PC-3 (cell line): ENCODE measurements at regions not wholly inside any gene's neighbourhood (a gene's known extent, or its start where the extent isn't known, plus 50 kb on each side); places are given as distances from the start of the nearest gene placed in this dataset.

ENCODE experiments used
- ATAC-seq: fragments of 200-7000 bp; cut with Tn5 transposase; 2 replicates; pipeline ENCODE4 v1.9.1; 2020; ENCODE audit warnings: mild to moderate bottlenecking, moderate library complexity
- BruUV-seq: library from RNA; stranded (reverse); fragments of 400-500 nt; replicated peaks from 2 replicates; lab custom pipeline; 2021; lab: Mats Ljungman, UMichigan
- CTCF ChIA-PET: fragments of 300-600 bp; sonication (Branson Sonifier 250); formaldehyde crosslinking; loops from one replicate; lab custom pipeline; 2022; ENCODE audit warnings: antibody characterized with exemption; lab: Charles Lee
- POLR2A ChIA-PET: fragments of 300-600 bp; sonication (Branson Sonifier 250); formaldehyde crosslinking; loops from one replicate; lab custom pipeline; 2022; ENCODE audit warnings: antibody characterized with exemption; ENCODE audit not compliant: unreplicated experiment; lab: Charles Lee
- DNase-seq: peaks from one replicate; pipeline ENCODE4 v3.0.0-alpha.2; 2015
- H2AFZ ChIP-seq: fragments of 300-600 bp; sonication (generic); 2 replicates; pipeline ENCODE4 v1.6.0; 2016; ENCODE audit warnings: antibody characterized with exemption, low read length
- H3F3A ChIP-seq: fragments of 300-600 bp; sonication (generic); one replicate; pipeline ENCODE4 v1.6.0; 2017; ENCODE audit warnings: antibody characterized with exemption, low read length, control low read depth, mild to moderate bottlenecking; ENCODE audit not compliant: unreplicated experiment
- H3K27ac ChIP-seq: fragments of 300-600 bp; sonication (generic); 2 replicates; pipeline ENCODE4 v1.5.1; 2016; ENCODE audit warnings: mild to moderate bottlenecking, low read length
- H3K27me3 ChIP-seq: fragments of 300-600 bp; sonication (generic); 2 replicates; pipeline ENCODE4 v1.6.1; 2016; ENCODE audit warnings: low read length, mixed read lengths
- H3K36me3 ChIP-seq: fragments of 300-600 bp; sonication (generic); 2 replicates; pipeline ENCODE4 v1.6.1; 2016; ENCODE audit warnings: low read depth, mixed run types, low read length, mixed read lengths
- H3K4me1 ChIP-seq: fragments of 300-600 bp; sonication (generic); 2 replicates; pipeline ENCODE4 v1.5.1; 2016; ENCODE audit warnings: low read length; ENCODE audit not compliant: insufficient read depth
- H3K4me2 ChIP-seq: fragments of 300-600 bp; sonication (generic); 2 replicates; pipeline ENCODE4 v1.6.0; 2016; ENCODE audit warnings: low read length
- H3K4me3 ChIP-seq: fragments of 300-600 bp; sonication (generic); 2 replicates; pipeline ENCODE4 v1.5.1; 2016; ENCODE audit warnings: mild to moderate bottlenecking, low read length, mixed read lengths
- H3K79me2 ChIP-seq: fragments of 300-600 bp; sonication (generic); 2 replicates; pipeline ENCODE4 v1.6.1; 2017; ENCODE audit warnings: low read length, mixed read lengths
- H3K9ac ChIP-seq: fragments of 300-600 bp; sonication (generic); 2 replicates; pipeline ENCODE4 v1.6.0; 2016; ENCODE audit warnings: mild to moderate bottlenecking, low read length
- H3K9me2 ChIP-seq: fragments of 300-600 bp; sonication (generic); replicated peaks from 2 replicates; pipeline ENCODE4 v1.6.1; 2016; ENCODE audit warnings: mixed run types, low read length, mixed read lengths
- H3K9me3 ChIP-seq: fragments of 300-600 bp; sonication (generic); 2 replicates; pipeline ENCODE4 v1.6.1; 2016; ENCODE audit warnings: low read length, mixed read lengths
- H4K20me1 ChIP-seq: fragments of 300-600 bp; sonication (generic); 2 replicates; pipeline ENCODE4 v1.6.1; 2016; ENCODE audit warnings: low read length, mixed read lengths
- CTCF ChIP-seq: fragments of 300-600 bp; sonication (generic); conservative IDR thresholded peaks from 2 replicates; pipeline ENCODE4 v1.5.1; 2017; ENCODE audit warnings: antibody characterized with exemption, low read depth, mild to moderate bottlenecking, low read length
- EZH2 ChIP-seq: fragments of 300-600 bp; sonication (generic); IDR thresholded peaks from one replicate; pipeline ENCODE4 v1.6.1; 2017; ENCODE audit warnings: antibody characterized with exemption, mild to moderate bottlenecking, low read length; ENCODE audit not compliant: unreplicated experiment
- EZH2phosphoT487 ChIP-seq: fragments of 300-600 bp; sonication (generic); IDR thresholded peaks from 2 replicates; pipeline ENCODE4 v1.6.1; 2018; ENCODE audit warnings: mild to moderate bottlenecking, antibody characterized with exemption, low read length, borderline replicate concordance
- intact Hi-C: fragments of 100-400 bp; cut with micrococcal nuclease; formaldehyde crosslinking; loops from 2 replicates; pipeline ENCODE4 v1.9.0; 2023

- Histone ChIP-seq H3K4me1 (no peaks in the 10 kb centered on the region), H2AFZ (peak overlapping the region; percentile 9; the same call in 1 of the 2 replicates), H3K9me3 (no peaks in the 10 kb centered on the region), H3K27me3 (peaks cover 35% of the 10 kb centered on the region), H3F3A (no peaks in the 10 kb centered on the region), H3K9ac (no peak overlapping the region), H3K36me3 (no peaks in the 10 kb centered on the region), H3K27ac (no peak overlapping the region), H3K79me2 (no peaks in the 10 kb centered on the region), H3K4me2 (peak overlapping the region; percentile 41; the same call in 1 of the 2 replicates), H3K4me3 (no peak overlapping the region), H4K20me1 (no peaks in the 10 kb centered on the region), H3K9me2 (no peaks in the 10 kb centered on the region)
- ATAC-seq: no peak
- no peak for DNase-seq
- CTCF ChIA-PET: no interaction called here
- TF ChIP-seq EZH2 (no peak), CTCF (no peak), EZH2phosphoT487 (no peak)
- no TSS peak for BruUV-seq
- POLR2A ChIA-PET: no interaction called here
- intact Hi-C loops: no loop called here
Measured at GRCh38 chr10:8326396-8327139, 272.1 kb downstream of the GATA3 start.

GRCh38 chr10:8327140-8327423 lies 272.6 kb downstream of the GATA3 start:
- Histone ChIP-seq H3K79me2 (no peaks in the 10 kb centered on the region), H3K27me3 (peaks cover 35% of the 10 kb centered on the region), H3K9me2 (no peaks in the 10 kb centered on the region), H3K4me2 (no peak overlapping the region), H2AFZ (no peak overlapping the region), H3F3A (no peaks in the 10 kb centered on the region), H3K9ac (no peak overlapping the region), H3K27ac (no peak overlapping the region), H3K4me1 (no peaks in the 10 kb centered on the region), H3K4me3 (no peak overlapping the region), H4K20me1 (no peaks in the 10 kb centered on the region), H3K9me3 (no peaks in the 10 kb centered on the region), H3K36me3 (no peaks in the 10 kb centered on the region)
- CTCF ChIA-PET: interaction anchor here (0.5 kb wide), 1 partner anchor 898 kb away, joined by 5 read pairs; no protein-coding TSS in a partner anchor
- TF ChIP-seq CTCF (no peak), EZH2phosphoT487 (no peak), EZH2 (no peak)
- intact Hi-C loops: no loop called here
- peak; percentile 43 for DNase-seq
- peak; percentile 76 for ATAC-seq
- POLR2A ChIA-PET: no interaction called here
- no TSS peak for BruUV-seq

- Histone ChIP-seq H3K4me1 (no peaks in the 10 kb centered on the region), H3F3A (no peaks in the 10 kb centered on the region), H3K36me3 (no peaks in the 10 kb centered on the region), H3K9ac (no peak overlapping the region), H4K20me1 (no peaks in the 10 kb centered on the region), H3K4me3 (no peak overlapping the region), H3K27ac (no peak overlapping the region), H3K4me2 (no peak overlapping the region), H3K9me2 (no peaks in the 10 kb centered on the region), H3K79me2 (no peaks in the 10 kb centered on the region), H3K9me3 (no peaks in the 10 kb centered on the region), H2AFZ (no peak overlapping the region), H3K27me3 (peaks cover 24% of the 10 kb centered on the region)
- no peak for DNase-seq
- ATAC-seq: no peak
- ChIA-PET CTCF (no interaction called here), POLR2A (no interaction called here)
- intact Hi-C loops: loop anchor here (10.0 kb wide), 1 partner anchor 143 kb away; no protein-coding TSS in a partner anchor
- no TSS peak for BruUV-seq
- no peak for TF ChIP-seq EZH2phosphoT487
Measured at GRCh38 chr10:8331387-8331786, 276.9 kb downstream of the GATA3 start.
